Globus pallidus (tissue), 1 donor: ENCODE measurements at regions not wholly inside any gene's neighbourhood (a gene's known extent, or its start where the extent isn't known, plus 50 kb on each side); places are given as distances from the start of the nearest gene placed in this dataset.

Experiments
- DNase-seq: peaks from one replicate; pipeline ENCODE4 v3.0.0-alpha.2; 2015; ENCODE audit warnings: low spot score

- no peak for DNase-seq
Observed at GRCh38 chr1:87165177-87165576, 163.5 kb upstream of the LMO4 start.

GRCh38 chr1:87167157-87167789, 161.4 kb upstream of the LMO4 start:
- DNase-seq = no peak

GRCh38 chr1:87167848-87168525, 160.7 kb upstream of the LMO4 start:
- DNase-seq = no peak

- no peak for DNase-seq
Observed at GRCh38 chr1:87169263-87169910, 159.3 kb upstream of the LMO4 start.

GRCh38 chr1:87170157-87170556, 158.5 kb upstream of the LMO4 start:
- no peak for DNase-seq

- no peak for DNase-seq
Observed at GRCh38 chr1:87170931-87171598, 157.6 kb upstream of the LMO4 start.

GRCh38 chr1:87173231-87173630, 155.4 kb upstream of the LMO4 start:
- DNase-seq = no peak

- no peak for DNase-seq
Observed at GRCh38 chr1:87174724-87175245, 153.9 kb upstream of the LMO4 start.

GRCh38 chr1:87176087-87176486, 152.6 kb upstream of the LMO4 start:
- no peak for DNase-seq

- DNase-seq = no peak
Observed at GRCh38 chr1:87176514-87176913, 152.2 kb upstream of the LMO4 start.

- no peak for DNase-seq
Observed at GRCh38 chr1:87178441-87178840, 150.2 kb upstream of the LMO4 start.

GRCh38 chr1:87179076-87179810, 149.4 kb upstream of the LMO4 start:
- DNase-seq = no peak

GRCh38 chr1:87179851-87180519, 148.7 kb upstream of the LMO4 start:
- no peak for DNase-seq

GRCh38 chr1:87180682-87181081, 148.0 kb upstream of the LMO4 start:
- DNase-seq = no peak

GRCh38 chr1:87182611-87183010, 146.1 kb upstream of the LMO4 start:
- no peak for DNase-seq

GRCh38 chr1:87185077-87185476, 143.6 kb upstream of the LMO4 start:
- DNase-seq = no peak

GRCh38 chr1:87186346-87186745, 142.3 kb upstream of the LMO4 start:
- DNase-seq = no peak

GRCh38 chr1:87188640-87189039, 140.0 kb upstream of the LMO4 start:
- no peak for DNase-seq

GRCh38 chr1:87190402-87190801, 138.3 kb upstream of the LMO4 start:
- no peak for DNase-seq

- no peak for DNase-seq
Observed at GRCh38 chr1:87191646-87192045, 137.0 kb upstream of the LMO4 start.

- no peak for DNase-seq
Observed at GRCh38 chr1:87194271-87194774, 134.4 kb upstream of the LMO4 start.
